Cardiac muscle cell (in vitro differentiated cells and primary cell): ENCODE measurements at regions not wholly inside any gene's neighbourhood (a gene's known extent, or its start where the extent isn't known, plus 50 kb on each side); places are given as distances from the start of the nearest gene placed in this dataset.

Experiments used
- DNase-seq, 2 donors: peaks; one replicate each; pipeline versions ENCODE4 v3.0.0 to v3.0.0-alpha.2; 2010 to 2017; ENCODE audit warnings: low read depth in 1 of 2, low spot score in 1 of 2
- H3K27ac ChIP-seq: fragments of 200-600 bp; sonication (generic); 2 replicates; pipeline ENCODE4 v1.5.1; 2016
- H3K27me3 ChIP-seq: fragments of 200-600 bp; sonication (generic); 2 replicates; pipeline ENCODE4 v1.6.0; 2016; ENCODE audit warnings: control low read depth
- H3K36me3 ChIP-seq: fragments of 200-600 bp; sonication (generic); 2 replicates; pipeline ENCODE4 v1.5.1; 2016; ENCODE audit warnings: control low read depth
- H3K4me1 ChIP-seq: fragments of 200-600 bp; sonication (generic); 2 replicates; pipeline ENCODE4 v1.8.1; 2017; ENCODE audit warnings: low read depth, mild to moderate bottlenecking, mixed run types
- H3K4me3 ChIP-seq: fragments of 200-600 bp; sonication (generic); 2 replicates; pipeline ENCODE4 v1.5.1; 2016; ENCODE audit warnings: mild to moderate bottlenecking
- H3K9me3 ChIP-seq: fragments of 200-600 bp; sonication (generic); 2 replicates; pipeline ENCODE4 v1.5.1; 2017; ENCODE audit warnings: low read depth, mild to moderate bottlenecking, control low read depth
- TF ChIP-seq, protein P1 (sequence below): IDR thresholded peaks from 2 replicates; pipeline ENCODE4 v1.5.1; 2012; ENCODE audit warnings: low read depth, mild to moderate bottlenecking, low read length

DNA sequence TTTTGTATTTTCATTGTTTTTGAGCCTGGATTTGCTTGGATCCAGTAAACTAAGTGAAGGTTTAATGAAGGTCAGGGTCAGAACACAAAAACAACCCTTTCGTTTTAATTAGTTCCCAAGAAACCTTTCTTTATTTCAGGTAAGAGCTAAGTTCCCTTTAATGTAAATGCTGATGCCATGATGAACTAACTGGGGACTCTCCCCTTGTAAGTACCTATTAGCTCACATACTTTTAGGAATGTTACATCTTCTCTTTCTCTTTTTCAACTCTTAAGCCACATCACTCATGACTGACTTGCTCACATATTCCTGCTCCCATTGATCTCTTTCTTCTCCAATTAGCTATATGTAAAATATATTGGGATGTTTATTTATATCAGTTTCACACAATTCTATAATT, 673.1 kb upstream of the CPEB2 start:
- H3K4me1 ChIP-seq, result no peaks in the 10 kb centered on the region
- no peaks in the 10 kb centered on the region for H3K9me3 ChIP-seq
- H3K27me3 ChIP-seq, result no peaks in the 10 kb centered on the region
- DNase-seq, result no peak
- H3K36me3 ChIP-seq, result no peaks in the 10 kb centered on the region
- H3K4me3 ChIP-seq, result no peak overlapping the region
- H3K27ac ChIP-seq, result no peak overlapping the region
- TF ChIP-seq, protein P1, sequence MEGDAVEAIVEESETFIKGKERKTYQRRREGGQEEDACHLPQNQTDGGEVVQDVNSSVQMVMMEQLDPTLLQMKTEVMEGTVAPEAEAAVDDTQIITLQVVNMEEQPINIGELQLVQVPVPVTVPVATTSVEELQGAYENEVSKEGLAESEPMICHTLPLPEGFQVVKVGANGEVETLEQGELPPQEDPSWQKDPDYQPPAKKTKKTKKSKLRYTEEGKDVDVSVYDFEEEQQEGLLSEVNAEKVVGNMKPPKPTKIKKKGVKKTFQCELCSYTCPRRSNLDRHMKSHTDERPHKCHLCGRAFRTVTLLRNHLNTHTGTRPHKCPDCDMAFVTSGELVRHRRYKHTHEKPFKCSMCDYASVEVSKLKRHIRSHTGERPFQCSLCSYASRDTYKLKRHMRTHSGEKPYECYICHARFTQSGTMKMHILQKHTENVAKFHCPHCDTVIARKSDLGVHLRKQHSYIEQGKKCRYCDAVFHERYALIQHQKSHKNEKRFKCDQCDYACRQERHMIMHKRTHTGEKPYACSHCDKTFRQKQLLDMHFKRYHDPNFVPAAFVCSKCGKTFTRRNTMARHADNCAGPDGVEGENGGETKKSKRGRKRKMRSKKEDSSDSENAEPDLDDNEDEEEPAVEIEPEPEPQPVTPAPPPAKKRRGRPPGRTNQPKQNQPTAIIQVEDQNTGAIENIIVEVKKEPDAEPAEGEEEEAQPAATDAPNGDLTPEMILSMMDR, result no peak

DNA sequence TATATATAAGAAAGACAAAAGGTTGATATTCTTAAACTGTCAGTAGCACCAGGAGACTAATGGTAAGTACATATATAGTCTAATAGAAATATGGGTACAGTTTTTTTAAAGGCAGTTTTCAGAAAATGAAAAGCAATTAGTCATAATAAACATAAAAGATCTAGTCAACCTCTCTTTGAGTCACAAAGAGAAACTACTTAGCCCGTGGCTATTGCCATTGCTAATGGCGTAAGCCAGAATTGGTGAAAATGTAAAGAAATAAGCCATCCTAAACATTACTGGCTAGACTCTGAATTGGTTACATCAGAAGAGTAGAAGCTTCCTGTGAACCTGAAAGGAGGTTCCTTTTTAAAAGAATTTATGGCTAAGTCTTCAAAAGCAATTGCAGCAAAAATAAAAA, 668.7 kb upstream of the CPEB2 start:
- TF ChIP-seq, protein P1, result no peak
- no peaks in the 10 kb centered on the region for H3K27me3 ChIP-seq
- no peaks in the 10 kb centered on the region for H3K4me1 ChIP-seq
- no peak overlapping the region for H3K4me3 ChIP-seq
- DNase-seq, result no peak
- no peaks in the 10 kb centered on the region for H3K9me3 ChIP-seq
- H3K27ac ChIP-seq, result no peak overlapping the region
- H3K36me3 ChIP-seq, result no peaks in the 10 kb centered on the region

DNA sequence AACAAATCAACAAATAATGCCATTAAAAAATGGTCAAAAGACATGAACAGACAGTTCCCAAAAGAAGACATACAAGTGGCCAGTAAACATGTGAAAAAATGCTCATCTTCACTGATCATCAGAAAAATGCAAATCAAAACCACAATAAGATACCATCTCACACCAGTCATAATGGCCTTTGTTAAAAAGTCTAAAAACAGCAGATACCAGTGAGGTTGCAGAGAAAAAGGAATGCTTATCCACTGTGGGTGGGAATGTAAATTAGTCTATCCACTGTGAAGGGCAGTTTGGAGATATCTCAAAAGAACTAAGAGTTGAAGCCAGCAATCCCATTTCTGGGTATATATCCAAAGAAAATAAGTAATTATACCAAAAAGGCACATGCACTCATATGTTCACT, 668.1 kb upstream of the CPEB2 start:
- Histone ChIP-seq H3K27ac (no peak overlapping the region), H3K27me3 (no peaks in the 10 kb centered on the region), H3K36me3 (no peaks in the 10 kb centered on the region), H3K4me1 (no peaks in the 10 kb centered on the region), H3K9me3 (no peaks in the 10 kb centered on the region), H3K4me3 (no peak overlapping the region)
- TF ChIP-seq, protein P1, result no peak
- no peak for DNase-seq

DNA sequence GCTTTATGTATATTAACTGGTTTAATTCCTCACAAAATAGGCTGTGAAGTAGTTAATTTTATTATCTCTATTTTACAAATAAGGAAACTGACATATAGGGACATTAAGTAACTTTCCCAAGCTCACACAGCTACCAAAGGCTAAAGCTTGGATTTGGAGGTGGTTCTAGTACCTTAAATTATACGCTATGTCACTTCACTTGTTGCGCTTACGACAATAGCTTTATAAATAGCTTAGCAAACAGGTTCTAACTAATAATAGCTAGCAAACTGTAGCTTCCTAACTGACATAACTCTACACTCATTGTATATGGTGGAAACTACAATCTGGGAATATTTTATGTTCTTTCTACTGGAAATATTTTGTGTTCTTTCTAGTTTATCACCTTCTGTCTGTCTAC, 666.4 kb upstream of the CPEB2 start:
- no peaks in the 10 kb centered on the region for H3K9me3 ChIP-seq
- no peak overlapping the region for H3K27ac ChIP-seq
- H3K4me3 ChIP-seq, result no peak overlapping the region
- no peaks in the 10 kb centered on the region for H3K36me3 ChIP-seq
- H3K4me1 ChIP-seq, result no peaks in the 10 kb centered on the region
- no peaks in the 10 kb centered on the region for H3K27me3 ChIP-seq
- TF ChIP-seq, protein P1, result no peak
- no peak for DNase-seq

DNA sequence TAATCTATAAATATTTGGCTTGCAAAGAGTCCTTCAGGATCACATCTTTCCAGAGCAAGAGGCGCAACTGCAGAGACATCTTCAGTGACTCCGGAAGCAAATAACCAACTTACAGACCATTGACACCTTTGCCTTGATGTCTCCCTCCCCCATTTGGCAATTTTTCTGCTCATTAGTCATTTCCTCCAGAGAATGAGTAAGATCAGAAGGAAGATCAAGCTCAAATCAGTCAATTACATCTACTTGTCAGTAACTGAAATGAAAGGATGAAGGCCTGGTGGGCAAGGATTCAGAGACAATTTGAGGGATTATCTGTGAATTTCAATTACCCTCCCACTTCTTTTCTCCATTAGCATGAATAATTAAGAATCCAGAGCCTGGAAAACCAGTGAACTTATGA, 665.6 kb upstream of the CPEB2 start:
- Histone ChIP-seq H3K36me3 (no peaks in the 10 kb centered on the region), H3K27ac (no peak overlapping the region), H3K4me1 (no peaks in the 10 kb centered on the region), H3K9me3 (no peaks in the 10 kb centered on the region), H3K27me3 (no peaks in the 10 kb centered on the region), H3K4me3 (no peak overlapping the region)
- TF ChIP-seq, protein P1, result no peak
- no peak for DNase-seq
